ENCODE measurements at regions not wholly inside any gene's neighbourhood (a gene's known extent, or its start where the extent isn't known, plus 50 kb on each side); places are given as distances from the start of the nearest gene placed in this dataset.

DNA sequence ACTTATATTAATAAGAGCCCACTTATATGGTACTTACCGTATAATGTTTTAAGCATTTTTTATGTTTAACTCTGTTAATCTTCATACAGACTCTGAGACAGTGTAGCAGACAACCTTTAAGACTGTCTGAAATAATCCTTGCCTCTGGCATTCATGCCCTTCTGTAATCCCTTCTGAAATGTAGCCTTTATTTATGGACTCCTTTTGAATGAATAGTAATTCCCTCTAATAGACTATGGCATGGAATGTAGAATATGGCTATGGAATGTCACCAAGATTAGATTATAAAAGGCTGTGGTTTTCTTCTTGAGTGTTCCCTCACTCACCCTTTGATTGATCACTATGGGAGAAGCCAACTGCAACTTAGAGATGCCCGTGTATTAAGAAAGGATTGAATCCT, 439.4 kb downstream of the SH3GL2 start:
- no peaks in the 10 kb centered on the region for H3K9me3 ChIP-seq (ENCODE audit: control extremely low read depth in 1 of 3, control insufficient read depth in 2 of 3, insufficient read depth in 1 of 3, low read length in 2 of 3)
- H3K4me3 Mint-ChIP-seq = no peak overlapping the region
- H3K27me3 Mint-ChIP-seq = no peaks in the 10 kb centered on the region
- H3K27ac Mint-ChIP-seq = no peak overlapping the region
- no CpG with 5 or more reads among the region's 2 CpGs for WGBS (ENCODE audit: insufficient coverage)
- TF ChIP-seq EZH2 (IDR thresholded peaks at IDR 0.05; ENCODE audit: borderline replicate concordance, insufficient read depth, low read depth, low read length, poor library complexity, severe bottlenecking) = no peak
- TF ChIP-seq, protein P1, sequence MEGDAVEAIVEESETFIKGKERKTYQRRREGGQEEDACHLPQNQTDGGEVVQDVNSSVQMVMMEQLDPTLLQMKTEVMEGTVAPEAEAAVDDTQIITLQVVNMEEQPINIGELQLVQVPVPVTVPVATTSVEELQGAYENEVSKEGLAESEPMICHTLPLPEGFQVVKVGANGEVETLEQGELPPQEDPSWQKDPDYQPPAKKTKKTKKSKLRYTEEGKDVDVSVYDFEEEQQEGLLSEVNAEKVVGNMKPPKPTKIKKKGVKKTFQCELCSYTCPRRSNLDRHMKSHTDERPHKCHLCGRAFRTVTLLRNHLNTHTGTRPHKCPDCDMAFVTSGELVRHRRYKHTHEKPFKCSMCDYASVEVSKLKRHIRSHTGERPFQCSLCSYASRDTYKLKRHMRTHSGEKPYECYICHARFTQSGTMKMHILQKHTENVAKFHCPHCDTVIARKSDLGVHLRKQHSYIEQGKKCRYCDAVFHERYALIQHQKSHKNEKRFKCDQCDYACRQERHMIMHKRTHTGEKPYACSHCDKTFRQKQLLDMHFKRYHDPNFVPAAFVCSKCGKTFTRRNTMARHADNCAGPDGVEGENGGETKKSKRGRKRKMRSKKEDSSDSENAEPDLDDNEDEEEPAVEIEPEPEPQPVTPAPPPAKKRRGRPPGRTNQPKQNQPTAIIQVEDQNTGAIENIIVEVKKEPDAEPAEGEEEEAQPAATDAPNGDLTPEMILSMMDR (IDR thresholded peaks at IDR 0.05) = no peak
- H3K4me1 Mint-ChIP-seq = no peaks in the 10 kb centered on the region
- ChIA-PET CTCF (no interaction called here), POLR2A (no interaction called here)
- H3K4me3 ChIP-seq (ENCODE audit: control extremely low read depth in 1 of 5, extremely low read depth in 1 of 5, insufficient read depth in 1 of 5, low read depth in 2 of 5, low read length in 4 of 5) = no peak overlapping the region
- peaks cover 5% of the 10 kb centered on the region for H3K9me3 Mint-ChIP-seq (ENCODE audit: insufficient read depth)
- H3K4me1 ChIP-seq (ENCODE audit: control insufficient read depth in 2 of 2, insufficient read depth in 2 of 2, low read length in 2 of 2) = no peaks in the 10 kb centered on the region
- H3K79me2 ChIP-seq (ENCODE audit: control insufficient read depth, insufficient read depth, low read length) = no peaks in the 10 kb centered on the region
- no peaks in the 10 kb centered on the region for H4K20me1 ChIP-seq (ENCODE audit: control insufficient read depth, insufficient read depth, low read length, poor library complexity, severe bottlenecking)
- no peaks in the 10 kb centered on the region for H3K27me3 ChIP-seq (replicated peaks in 1 of 4; ENCODE audit: control extremely low read depth in 1 of 4, control insufficient read depth in 3 of 4, insufficient read depth in 4 of 4, low read length in 3 of 4)
- no peaks in the 10 kb centered on the region for H3K36me3 ChIP-seq (replicated peaks in 1 of 2; ENCODE audit: control extremely low read depth in 1 of 2, control insufficient read depth in 1 of 2, extremely low read depth in 1 of 2, insufficient read depth in 2 of 2, low read length in 1 of 2)
- H3K27ac ChIP-seq (ENCODE audit: low read length in 2 of 2) = no peak overlapping the region
- intact Hi-C loops (cut with micrococcal nuclease) = no loop called here
- no peak for ATAC-seq (ENCODE audit: low read depth)
- H3K9ac ChIP-seq (ENCODE audit: low read length) = no peak overlapping the region
- no peak overlapping the region for H2AFZ ChIP-seq (ENCODE audit: insufficient read depth, low read depth, low read length, poor library complexity, severe bottlenecking)
- H3K4me2 ChIP-seq (replicated peaks; ENCODE audit: low read depth, low read length, poor library complexity, severe bottlenecking) = no peak overlapping the region
- DNase-seq = no peak

DNA sequence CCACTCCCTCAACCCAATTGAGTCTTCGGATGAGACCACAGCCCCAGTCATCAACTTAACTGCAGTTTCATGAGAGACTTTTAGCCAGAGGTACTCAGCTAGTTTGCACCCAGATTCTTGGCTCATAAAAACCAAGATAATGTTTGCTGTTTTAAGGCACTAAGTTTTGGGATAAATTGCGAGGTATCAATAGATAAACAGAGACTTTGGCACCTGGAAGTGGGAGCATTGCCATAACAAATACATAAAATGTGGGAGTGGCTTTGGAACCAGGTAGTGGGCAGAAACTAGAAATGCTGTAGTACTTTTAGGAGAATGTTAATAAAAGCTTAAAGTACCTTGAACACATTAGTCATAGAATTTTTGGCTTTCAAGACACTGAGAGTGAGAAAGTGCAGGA, 439.8 kb downstream of the SH3GL2 start:
- Histone ChIP-seq H3K36me3 (replicated peaks in 1 of 2; ENCODE audit: control extremely low read depth in 1 of 2, control insufficient read depth in 1 of 2, extremely low read depth in 1 of 2, insufficient read depth in 2 of 2, low read length in 1 of 2) (no peaks in the 10 kb centered on the region), H3K79me2 (ENCODE audit: control insufficient read depth, insufficient read depth, low read length) (no peaks in the 10 kb centered on the region), H3K27me3 (replicated peaks in 1 of 4; ENCODE audit: control extremely low read depth in 1 of 4, control insufficient read depth in 3 of 4, insufficient read depth in 4 of 4, low read length in 3 of 4) (no peaks in the 10 kb centered on the region), H3K4me1 (ENCODE audit: control insufficient read depth in 2 of 2, insufficient read depth in 2 of 2, low read length in 2 of 2) (no peaks in the 10 kb centered on the region), H3K9ac (ENCODE audit: low read length) (no peak overlapping the region), H4K20me1 (ENCODE audit: control insufficient read depth, insufficient read depth, low read length, poor library complexity, severe bottlenecking) (no peaks in the 10 kb centered on the region), H3K27ac (ENCODE audit: low read length in 2 of 2) (no peak overlapping the region), H3K9me3 (ENCODE audit: control extremely low read depth in 1 of 3, control insufficient read depth in 2 of 3, insufficient read depth in 1 of 3, low read length in 2 of 3) (no peaks in the 10 kb centered on the region), H3K4me3 (ENCODE audit: control extremely low read depth in 1 of 5, extremely low read depth in 1 of 5, insufficient read depth in 1 of 5, low read depth in 2 of 5, low read length in 4 of 5) (no peak overlapping the region), H2AFZ (ENCODE audit: insufficient read depth, low read depth, low read length, poor library complexity, severe bottlenecking) (no peak overlapping the region), H3K4me2 (replicated peaks; ENCODE audit: low read depth, low read length, poor library complexity, severe bottlenecking) (no peak overlapping the region)
- DNase-seq = no peak
- 93% methylated on average over 2 of the region's 2 CpGs for WGBS (ENCODE audit: insufficient coverage)
- TF ChIP-seq, protein P1 (IDR thresholded peaks at IDR 0.05) = no peak
- no peak for TF ChIP-seq EZH2 (IDR thresholded peaks at IDR 0.05; ENCODE audit: borderline replicate concordance, insufficient read depth, low read depth, low read length, poor library complexity, severe bottlenecking)
- ATAC-seq (ENCODE audit: low read depth) = no peak
- Mint-ChIP-seq H3K4me3 (no peak overlapping the region), H3K27me3 (no peaks in the 10 kb centered on the region), H3K27ac (no peak overlapping the region), H3K9me3 (ENCODE audit: insufficient read depth) (peaks cover 8% of the 10 kb centered on the region), H3K4me1 (no peaks in the 10 kb centered on the region)
- ChIA-PET CTCF (no interaction called here), POLR2A (no interaction called here)
- intact Hi-C loops (cut with micrococcal nuclease) = no loop called here

All from B cell (primary cell).